C4-2B (cell line): ENCODE measurements at regions not wholly inside any gene's neighbourhood (a gene's known extent, or its start where the extent isn't known, plus 50 kb on each side); places are given as distances from the start of the nearest gene placed in this dataset.

Experiments used
- CTCF ChIP-seq: fragments of 450-650 bp; conservative IDR thresholded peaks from 2 replicates; pipeline ENCODE4 v1.5.1; 2017; ENCODE audit warnings: mild to moderate bottlenecking
- ZFX ChIP-seq: fragments of 450-650 bp; IDR thresholded peaks from 2 replicates; pipeline ENCODE4 v1.6.1; 2017

- no peak for TF ChIP-seq CTCF
- no peak for TF ChIP-seq ZFX
Observed at GRCh38 chr15:58322253-58322652, 109.5 kb upstream of the LIPC start.
